ENCODE measurements at regions not wholly inside any gene's neighbourhood (a gene's known extent, or its start where the extent isn't known, plus 50 kb on each side); places are given as distances from the start of the nearest gene placed in this dataset.
"Not testable (repeated sequence)": the region's sequence is repeated elsewhere in the genome, so short reads cannot be mapped to it uniquely, and the experiment has no call there.

DNA sequence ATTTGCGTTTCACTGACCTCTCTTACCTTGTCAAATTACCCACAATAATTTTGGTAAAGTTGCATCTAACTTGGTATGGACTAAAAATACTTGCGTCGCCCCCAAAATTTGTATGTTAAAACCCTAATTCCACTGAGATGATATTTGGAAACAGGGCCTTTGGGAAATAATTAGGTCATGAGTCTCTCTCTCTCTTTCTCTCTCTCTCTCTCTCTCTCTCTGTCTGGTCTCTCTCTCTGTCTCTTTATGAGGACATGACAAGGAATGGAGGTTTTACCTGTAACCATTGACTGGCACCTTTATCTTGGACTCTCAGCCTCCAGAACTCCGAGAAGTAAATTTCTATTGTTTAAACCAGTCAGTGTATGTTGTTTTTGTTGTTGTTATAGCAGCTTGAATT, 111.5 kb upstream of the BDP1 start:
- DNase-seq (ENCODE audit: low read depth in 2 of 2) = not testable (repeated sequence)

DNA sequence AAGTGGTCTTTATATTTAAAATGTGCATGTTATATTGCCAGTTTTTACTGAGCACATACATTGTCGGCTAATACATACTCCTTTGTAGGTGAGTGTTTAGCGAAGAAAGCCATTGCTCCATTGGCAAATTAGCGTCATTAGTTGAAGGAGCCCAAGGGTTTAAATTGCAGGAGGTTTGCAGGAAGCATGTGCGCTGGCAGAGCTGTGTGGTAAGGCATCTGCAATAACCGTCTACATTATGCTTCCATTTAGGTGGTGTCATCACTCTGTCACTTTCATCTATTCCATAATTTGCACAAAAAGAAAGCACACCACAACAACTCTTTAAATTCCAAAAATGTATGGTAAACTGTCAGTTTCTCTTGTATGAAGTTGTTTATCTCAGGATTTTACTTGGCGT, 82.8 kb upstream of the BDP1 start:
- not testable (repeated sequence) for DNase-seq (ENCODE audit: low read depth in 2 of 2)

- not testable (repeated sequence) for DNase-seq (ENCODE audit: low read depth in 2 of 2)
Observed at GRCh38 chr5:71373054-71373734, 82.3 kb upstream of the BDP1 start.

GRCh38 chr5:71384204-71384603, 71.2 kb upstream of the BDP1 start:
- DNase-seq (ENCODE audit: low read depth in 2 of 2) = not testable (repeated sequence)

- DNase-seq (ENCODE audit: low read depth in 2 of 2) = no peak
Observed at GRCh38 chr5:71384706-71385105, 70.7 kb upstream of the BDP1 start.

DNA sequence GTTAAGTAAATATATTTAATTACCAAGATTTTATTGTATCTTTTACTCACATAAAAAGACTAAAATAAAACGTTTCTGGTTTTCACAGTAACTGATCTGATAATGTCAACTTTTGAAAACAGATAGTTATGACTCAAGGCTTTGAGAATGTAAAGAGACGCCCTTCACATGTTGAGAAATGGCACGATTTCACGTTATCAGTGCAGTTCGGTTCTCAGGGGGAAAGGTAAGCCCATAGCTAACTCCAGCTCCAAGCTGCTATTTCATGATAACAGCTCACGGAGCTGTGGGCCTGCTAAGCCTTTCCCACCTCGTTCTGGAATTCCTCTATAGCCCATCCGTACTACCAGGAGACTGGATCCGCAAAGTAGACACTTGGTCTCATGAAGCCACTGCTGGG, 70.2 kb upstream of the BDP1 start:
- not testable (repeated sequence) for DNase-seq (ENCODE audit: low read depth in 2 of 2)

DNA sequence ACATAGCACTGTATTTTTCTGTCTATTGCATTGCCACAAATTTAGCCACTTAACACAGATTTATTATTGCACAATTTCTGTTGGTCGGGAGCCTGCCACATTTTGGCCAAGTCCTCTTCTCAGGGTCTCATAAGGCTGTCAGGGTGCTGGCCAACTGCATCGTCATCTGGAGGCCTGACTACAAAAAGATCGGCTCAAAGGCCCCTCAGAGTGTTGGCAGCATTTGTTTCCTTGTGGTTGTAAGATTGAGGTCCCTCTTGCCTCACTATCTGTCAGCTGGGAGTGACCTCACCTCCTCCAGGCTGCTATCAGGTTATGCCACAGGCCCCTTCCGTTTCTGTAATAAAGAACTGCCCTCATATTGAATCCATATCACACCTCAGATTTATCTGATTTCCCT, 67.3 kb upstream of the BDP1 start:
- not testable (repeated sequence) for DNase-seq (ENCODE audit: low read depth in 2 of 2)

GRCh38 chr5:71398400-71398799, 57.1 kb upstream of the BDP1 start:
- peak; percentile 0 to 7 for DNase-seq (ENCODE audit: low read depth in 2 of 2)

GRCh38 chr5:71398859-71399258, 56.6 kb upstream of the BDP1 start:
- not testable (repeated sequence) for DNase-seq (ENCODE audit: low read depth in 2 of 2)

DNA sequence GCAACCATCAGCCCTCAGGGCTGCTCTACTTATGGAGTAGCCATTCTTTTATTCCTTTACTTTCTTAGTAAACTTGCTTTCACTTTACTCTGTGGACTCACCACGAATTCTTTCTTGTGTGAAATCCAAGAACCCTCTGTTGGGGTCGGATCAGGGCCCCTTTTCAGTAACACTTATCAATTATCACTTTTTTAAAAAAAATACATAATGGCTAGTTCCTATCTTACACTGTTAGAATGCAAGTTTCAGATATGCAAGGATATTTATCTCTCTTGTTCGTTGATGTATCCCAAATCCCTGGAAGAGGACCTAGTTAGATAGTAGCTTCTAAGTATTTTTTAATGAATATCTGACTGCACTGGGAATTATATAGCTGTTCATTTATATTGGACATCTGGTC, 56.0 kb upstream of the BDP1 start:
- not testable (repeated sequence) for DNase-seq (ENCODE audit: low read depth in 2 of 2)

DNA sequence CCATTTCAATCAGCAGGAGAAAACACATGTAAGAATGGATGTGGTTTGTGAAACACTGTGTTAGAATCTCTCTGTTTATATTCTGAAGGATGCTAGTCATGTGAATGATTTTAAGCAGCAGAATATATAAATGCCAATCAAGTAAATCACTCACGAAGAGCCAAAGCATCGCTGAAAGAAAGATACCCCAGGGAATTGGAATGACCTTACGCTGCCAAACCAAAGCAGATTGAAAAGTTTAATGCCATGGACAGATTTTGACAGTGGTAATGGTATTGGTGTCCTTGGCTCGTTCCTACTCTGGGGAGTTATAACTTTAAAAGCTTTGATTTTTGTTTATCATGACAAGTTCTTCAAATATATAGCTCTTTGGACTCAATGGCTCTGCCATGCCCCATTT, 54.8 kb upstream of the BDP1 start:
- not testable (repeated sequence) for DNase-seq (ENCODE audit: low read depth in 2 of 2)

GRCh38 chr5:71401150-71401549, 54.3 kb upstream of the BDP1 start:
- not testable (repeated sequence) for DNase-seq (ENCODE audit: low read depth in 2 of 2)

- not testable (repeated sequence) for DNase-seq (ENCODE audit: low read depth in 2 of 2)
Observed at GRCh38 chr5:71401564-71401963, 53.9 kb upstream of the BDP1 start.

GRCh38 chr5:71404441-71404840, 51.0 kb upstream of the BDP1 start:
- DNase-seq (ENCODE audit: low read depth in 2 of 2) = not testable (repeated sequence)

GRCh38 chr5:71404936-71405335, 50.5 kb upstream of the BDP1 start:
- DNase-seq (ENCODE audit: low read depth in 2 of 2) = not testable (repeated sequence)
